OCI-LY1 (cell line): ENCODE measurements at regions not wholly inside any gene's neighbourhood (a gene's known extent, or its start where the extent isn't known, plus 50 kb on each side); places are given as distances from the start of the nearest gene placed in this dataset.

Experiments used
- EZH2 ChIP-seq: fragments of 200-600 bp; sonication (generic), shearing (Covaris generic); IDR thresholded peaks from 2 replicates; pipeline ENCODE4 v1.8.0; 2017; ENCODE audit warnings: borderline replicate concordance, mixed run types, mild to moderate bottlenecking, antibody characterized with exemption, low read length, moderate library complexity, mixed read lengths
- TF ChIP-seq, protein P1 (sequence below): fragments of 200-600 bp; sonication (generic), shearing (Covaris generic); IDR thresholded peaks from 2 replicates; pipeline ENCODE4 v1.5.1; 2017; ENCODE audit warnings: mild to moderate bottlenecking, antibody characterized with exemption, low read length, moderate library complexity, mixed read lengths

DNA sequence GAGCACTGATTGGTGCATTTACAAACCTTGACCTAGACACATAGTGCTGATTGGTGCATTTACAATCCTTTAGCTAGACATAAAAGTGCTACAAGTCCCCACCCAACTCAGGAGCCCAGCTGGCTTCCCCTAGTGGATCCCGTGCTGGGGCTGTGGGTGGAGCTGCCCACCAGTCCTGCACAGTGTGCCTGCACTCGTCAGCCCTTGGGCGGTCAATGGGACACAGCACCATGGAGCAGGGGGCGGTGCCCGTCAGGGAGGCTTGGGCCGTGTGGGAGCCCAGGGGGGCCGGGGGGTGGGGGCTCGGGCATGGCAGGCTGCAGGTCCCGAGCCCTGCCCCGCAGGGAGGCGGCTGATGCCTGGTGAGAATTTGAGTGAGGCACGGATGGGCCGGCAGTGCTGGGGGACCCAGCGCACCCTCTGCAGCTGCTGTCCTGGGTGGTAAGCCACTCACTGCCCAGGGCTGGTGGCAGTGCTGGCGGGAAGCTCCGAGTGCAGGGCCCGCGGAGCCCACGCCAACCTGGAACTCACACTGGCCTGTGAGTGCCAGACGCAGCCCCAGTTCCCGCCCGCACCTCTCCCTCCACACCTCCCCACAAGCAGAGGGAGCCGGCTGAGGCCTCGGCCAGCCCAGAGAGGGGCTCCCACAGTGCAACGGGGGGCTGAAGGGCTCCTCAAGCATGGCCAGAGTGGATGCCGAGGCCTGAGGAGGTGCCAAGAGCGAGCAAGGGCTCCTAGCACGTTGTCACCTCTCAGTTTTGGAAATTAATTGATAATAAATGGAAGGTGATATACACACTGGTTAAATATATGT, 207.7 kb downstream of the RAP2B start:
- TF ChIP-seq, protein P1, sequence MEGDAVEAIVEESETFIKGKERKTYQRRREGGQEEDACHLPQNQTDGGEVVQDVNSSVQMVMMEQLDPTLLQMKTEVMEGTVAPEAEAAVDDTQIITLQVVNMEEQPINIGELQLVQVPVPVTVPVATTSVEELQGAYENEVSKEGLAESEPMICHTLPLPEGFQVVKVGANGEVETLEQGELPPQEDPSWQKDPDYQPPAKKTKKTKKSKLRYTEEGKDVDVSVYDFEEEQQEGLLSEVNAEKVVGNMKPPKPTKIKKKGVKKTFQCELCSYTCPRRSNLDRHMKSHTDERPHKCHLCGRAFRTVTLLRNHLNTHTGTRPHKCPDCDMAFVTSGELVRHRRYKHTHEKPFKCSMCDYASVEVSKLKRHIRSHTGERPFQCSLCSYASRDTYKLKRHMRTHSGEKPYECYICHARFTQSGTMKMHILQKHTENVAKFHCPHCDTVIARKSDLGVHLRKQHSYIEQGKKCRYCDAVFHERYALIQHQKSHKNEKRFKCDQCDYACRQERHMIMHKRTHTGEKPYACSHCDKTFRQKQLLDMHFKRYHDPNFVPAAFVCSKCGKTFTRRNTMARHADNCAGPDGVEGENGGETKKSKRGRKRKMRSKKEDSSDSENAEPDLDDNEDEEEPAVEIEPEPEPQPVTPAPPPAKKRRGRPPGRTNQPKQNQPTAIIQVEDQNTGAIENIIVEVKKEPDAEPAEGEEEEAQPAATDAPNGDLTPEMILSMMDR: no peak
- TF ChIP-seq EZH2: no peak
